SK-N-DZ (cell line): ENCODE measurements at regions not wholly inside any gene's neighbourhood (a gene's known extent, or its start where the extent isn't known, plus 50 kb on each side); places are given as distances from the start of the nearest gene placed in this dataset.
"Not testable (repeated sequence)": the region's sequence is repeated elsewhere in the genome, so short reads cannot be mapped to it uniquely, and the experiment has no call there.

ENCODE experiments used
- DNase-seq: peaks from one replicate; pipeline ENCODE4 v3.0.0-alpha.2; 2015; ENCODE audit warnings: low spot score

DNA sequence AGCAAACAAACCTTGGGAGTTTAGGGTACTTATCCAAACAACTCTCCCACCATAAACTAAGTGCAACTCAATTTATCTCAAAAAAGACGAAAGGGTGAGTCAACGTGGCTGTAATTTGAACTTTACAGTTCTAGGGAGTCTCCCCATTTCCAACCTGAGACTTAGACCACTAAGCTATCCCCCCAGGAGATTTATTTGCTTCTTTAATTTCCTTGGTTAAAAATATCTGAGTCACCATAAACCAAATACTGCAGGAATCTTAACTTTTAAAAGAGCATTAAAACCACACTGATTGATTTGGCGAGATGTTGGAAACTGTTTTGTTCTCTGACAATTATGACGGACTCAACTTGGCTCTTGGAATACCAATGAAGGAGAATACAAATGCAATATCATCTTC is 299.3 kb upstream of the SOX9 start:
- DNase-seq: no peak

- no peak for DNase-seq
Observed at GRCh38 chr17:71824671-71825070, 296.1 kb upstream of the SOX9 start.

GRCh38 chr17:71825687-71826086 is 295.1 kb upstream of the SOX9 start:
- no peak for DNase-seq

GRCh38 chr17:71828182-71828596 is 292.6 kb upstream of the SOX9 start:
- DNase-seq: peak; percentile 10

- no peak for DNase-seq
Observed at GRCh38 chr17:71830866-71831265, 290.0 kb upstream of the SOX9 start.

- no peak for DNase-seq
Observed at GRCh38 chr17:71842986-71843385, 277.8 kb upstream of the SOX9 start.

DNA sequence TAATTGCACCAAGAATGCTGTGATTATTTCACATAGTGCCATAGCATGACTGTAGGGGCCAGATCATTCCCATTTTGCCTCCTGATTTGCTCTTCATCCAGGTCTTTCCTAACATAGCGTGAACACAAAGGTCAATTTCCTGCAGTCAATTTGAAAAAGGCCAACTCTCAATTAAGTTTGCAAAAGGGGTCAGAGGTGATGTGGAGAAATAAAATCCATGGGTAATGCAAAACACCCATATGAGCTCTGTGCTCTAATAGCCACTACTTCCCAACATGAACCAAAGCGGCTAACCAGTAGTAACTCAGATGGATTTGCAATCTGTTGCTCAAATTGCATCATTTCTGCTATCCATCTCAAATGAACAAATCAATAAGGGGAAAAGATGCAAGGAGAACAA is 275.5 kb upstream of the SOX9 start:
- DNase-seq: no peak

GRCh38 chr17:71846561-71847110 is 274.2 kb upstream of the SOX9 start:
- no peak for DNase-seq

- no peak for DNase-seq
Observed at GRCh38 chr17:71849783-71850768, 270.7 kb upstream of the SOX9 start.

- DNase-seq: no peak
Observed at GRCh38 chr17:71850812-71851211, 270.0 kb upstream of the SOX9 start.

DNA sequence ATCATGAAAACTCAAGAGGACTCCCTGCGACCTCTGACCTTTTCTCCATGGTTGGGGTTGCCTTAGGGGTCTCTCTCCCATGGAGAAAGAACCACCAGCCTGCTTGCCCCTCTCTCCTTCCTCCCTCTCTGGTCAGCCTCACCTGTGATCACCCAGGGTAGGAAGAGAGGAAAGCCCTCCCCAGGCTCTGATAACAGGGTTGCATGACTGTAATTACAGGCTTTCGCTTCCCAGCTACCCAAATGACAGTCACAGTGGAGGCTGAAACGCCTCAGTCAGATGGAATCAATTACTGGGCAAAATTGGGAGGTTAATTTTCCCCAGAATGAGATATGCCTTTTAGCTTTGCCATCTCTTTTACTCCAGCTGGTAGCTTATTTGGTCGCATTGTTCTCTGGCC is 265.8 kb upstream of the SOX9 start:
- DNase-seq: peak; percentile 32

DNA sequence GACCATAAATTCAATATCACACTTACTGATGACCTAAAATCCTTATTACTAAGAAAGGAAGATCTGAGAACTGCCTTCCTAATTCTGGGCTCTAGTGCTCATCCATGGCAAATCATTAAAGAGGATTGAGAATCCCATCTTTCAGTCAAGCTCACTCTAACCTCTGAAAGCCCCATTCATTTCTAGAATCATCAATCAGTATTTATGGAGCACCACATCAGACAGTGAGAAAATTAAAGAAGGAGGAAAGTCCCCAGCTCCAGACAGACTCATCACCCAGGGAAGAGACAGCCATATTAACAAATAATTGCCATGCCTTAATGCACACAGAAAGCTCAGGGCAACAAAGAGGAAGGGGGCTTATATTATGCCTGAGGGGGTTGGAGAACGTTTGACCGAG is 256.1 kb upstream of the SOX9 start:
- no peak for DNase-seq

GRCh38 chr17:71866095-71866494 is 254.7 kb upstream of the SOX9 start:
- no peak for DNase-seq

DNA sequence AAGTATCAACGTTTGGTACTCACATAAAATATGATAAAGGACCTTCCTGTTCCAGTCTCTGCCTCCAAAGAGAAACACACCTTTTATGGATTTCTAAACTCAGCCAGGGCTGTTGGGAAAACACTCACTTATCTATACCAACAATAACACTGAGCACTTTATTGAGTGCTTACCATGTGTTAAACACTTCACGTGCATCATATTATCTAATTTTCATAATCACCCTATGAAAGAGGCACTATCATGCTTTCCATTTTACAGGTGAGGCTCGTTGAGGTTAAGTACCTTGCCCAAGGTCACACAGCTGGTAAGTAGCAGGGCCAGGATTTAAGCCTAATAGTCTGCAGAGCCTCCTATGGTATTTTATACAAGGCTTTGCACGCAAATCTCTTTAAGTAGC is 251.5 kb upstream of the SOX9 start:
- no peak for DNase-seq

DNA sequence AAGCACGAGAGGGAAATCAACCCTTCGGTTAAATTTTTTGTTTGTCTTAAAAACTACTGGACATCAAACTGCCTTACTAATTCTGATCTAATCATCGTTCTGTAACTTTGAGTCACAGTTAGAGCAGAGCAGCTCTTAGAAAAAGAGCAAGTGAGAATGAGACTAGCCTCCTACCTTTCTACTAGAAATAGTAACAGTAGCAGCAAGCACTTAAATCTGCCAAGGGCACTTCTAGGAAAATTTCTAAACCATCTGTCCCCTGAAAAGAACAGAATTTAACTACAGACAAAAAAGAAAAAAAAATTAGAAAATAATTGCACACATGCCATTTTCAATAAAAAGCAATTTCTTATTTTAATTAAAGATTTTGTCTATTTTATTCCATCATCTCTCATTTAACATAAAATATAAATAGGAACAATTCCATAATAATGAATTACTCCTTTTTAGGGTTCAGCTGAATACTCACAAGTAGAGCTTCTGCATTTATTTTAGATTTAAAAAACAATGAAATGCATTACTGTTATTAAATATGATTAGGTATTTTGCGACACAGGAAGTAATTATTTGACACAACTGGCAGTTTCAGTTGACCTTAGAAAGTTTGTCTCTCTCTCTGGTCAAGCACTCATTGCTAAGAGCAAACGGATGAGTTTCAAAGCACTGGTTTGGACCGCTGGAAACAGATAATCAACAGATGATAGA is 250.8 kb upstream of the SOX9 start:
- no peak for DNase-seq

- peak; percentile 88 for DNase-seq
Observed at GRCh38 chr17:71870546-71870862, 250.3 kb upstream of the SOX9 start.

DNA sequence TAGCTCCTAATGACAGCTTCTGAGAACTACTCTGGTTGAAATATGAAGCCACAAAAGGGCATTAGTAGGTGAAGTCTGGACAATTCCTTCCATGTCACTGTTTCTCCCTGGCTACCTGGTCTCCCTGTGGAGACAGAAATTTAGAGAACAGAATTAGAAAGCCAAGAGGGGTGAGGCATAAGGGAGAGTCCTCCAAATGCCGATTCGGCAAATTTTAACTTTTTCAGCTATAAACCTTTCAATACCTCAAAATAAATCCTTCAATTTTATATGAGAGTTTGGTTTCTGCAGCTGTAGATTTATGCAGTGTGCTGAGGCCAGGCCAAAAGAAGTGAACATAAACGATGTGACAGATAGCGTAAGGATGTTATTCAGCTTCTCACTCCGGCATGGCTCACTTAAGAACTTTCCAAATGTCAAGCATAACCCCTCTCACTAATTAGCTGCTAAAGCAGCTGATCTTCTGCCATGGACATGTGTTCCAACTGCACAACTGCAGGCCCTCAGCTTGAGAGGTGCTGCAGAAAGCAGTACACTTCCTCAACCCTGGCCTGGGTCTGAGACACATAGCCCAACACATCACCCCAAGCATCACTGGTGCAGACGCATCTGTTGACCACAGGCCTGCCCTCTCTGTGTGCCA is 247.9 kb upstream of the SOX9 start:
- DNase-seq: no peak

- not testable (repeated sequence) for DNase-seq
Observed at GRCh38 chr17:71874773-71875172, 246.0 kb upstream of the SOX9 start.

- DNase-seq: no peak
Observed at GRCh38 chr17:71878271-71878670, 242.5 kb upstream of the SOX9 start.

GRCh38 chr17:71878998-71879397 is 241.8 kb upstream of the SOX9 start:
- no peak for DNase-seq

GRCh38 chr17:71881041-71881440 is 239.8 kb upstream of the SOX9 start:
- no peak for DNase-seq

DNA sequence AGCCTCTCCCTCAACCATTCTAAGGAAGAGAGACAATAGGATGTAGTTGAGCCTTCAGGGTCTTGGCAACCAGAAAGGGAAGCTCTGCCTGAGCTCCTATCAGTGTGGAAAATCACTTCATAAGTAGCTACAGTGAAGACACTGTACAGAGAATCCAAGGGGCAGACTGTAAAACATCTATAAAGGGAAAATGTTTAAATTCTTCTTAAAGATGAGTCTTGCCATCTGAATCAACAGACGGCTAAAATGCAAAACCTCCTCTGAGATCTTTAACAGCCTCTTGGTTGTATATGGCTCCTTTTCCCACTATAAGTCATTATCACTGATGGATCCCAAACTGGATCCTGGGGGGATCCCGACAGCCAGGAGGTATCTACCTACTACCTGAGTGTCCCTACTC is 239.2 kb upstream of the SOX9 start:
- no peak for DNase-seq
